GM06990 (cell line): ENCODE measurements at regions not wholly inside any gene's neighbourhood (a gene's known extent, or its start where the extent isn't known, plus 50 kb on each side); places are given as distances from the start of the nearest gene placed in this dataset.
"Not testable (repeated sequence)": the region's sequence is repeated elsewhere in the genome, so short reads cannot be mapped to it uniquely, and the experiment has no call there.

Experiments used
- DNase-seq: peaks from one replicate; pipeline ENCODE4 v3.0.0-alpha.2; 2011; ENCODE audit not compliant: insufficient read length; ENCODE audit errors: extremely low read depth
- H3K27me3 ChIP-seq: replicated peaks from 2 replicates; pipeline ENCODE4 v1.6.0; 2011; ENCODE audit warnings: low read length; ENCODE audit not compliant: control insufficient read depth, insufficient read depth
- H3K36me3 ChIP-seq: 2 replicates; pipeline ENCODE4 v1.5.1; 2011; ENCODE audit warnings: low read length; ENCODE audit not compliant: control insufficient read depth, insufficient read depth
- H3K4me3 ChIP-seq: replicated peaks from 2 replicates; pipeline ENCODE4 v1.5.1; 2011; ENCODE audit warnings: low read depth, mild to moderate bottlenecking, control low read depth, low read length
- TF ChIP-seq, protein P1 (sequence below): IDR thresholded peaks from 2 replicates; pipeline ENCODE4 v1.5.1; 2011; ENCODE audit warnings: low read length, control low read depth, mild to moderate bottlenecking, inconsistent platforms; ENCODE audit not compliant: insufficient read depth, poor library complexity, severe bottlenecking

DNA sequence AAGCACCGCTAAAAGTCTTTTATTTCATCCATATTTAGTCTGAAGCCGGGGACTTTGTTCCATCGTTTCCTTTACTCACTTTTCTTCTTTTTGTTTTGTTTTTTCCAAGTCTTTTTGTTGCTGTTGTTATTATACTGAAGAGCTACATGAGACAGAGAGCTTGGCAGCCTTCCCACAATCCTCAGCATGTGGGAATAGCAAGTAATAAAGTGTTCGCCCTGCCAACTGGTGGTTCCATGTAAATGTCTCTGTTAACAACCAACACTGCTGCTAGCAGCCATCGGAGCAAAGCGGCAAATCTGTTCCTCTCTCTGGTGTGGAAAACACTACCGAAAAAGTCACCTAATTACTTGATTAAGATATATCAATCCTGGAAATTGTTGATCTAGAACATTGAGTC is 437.8 kb upstream of the ID4 start:
- H3K36me3 ChIP-seq = no peaks in the 10 kb centered on the region
- TF ChIP-seq, protein P1, sequence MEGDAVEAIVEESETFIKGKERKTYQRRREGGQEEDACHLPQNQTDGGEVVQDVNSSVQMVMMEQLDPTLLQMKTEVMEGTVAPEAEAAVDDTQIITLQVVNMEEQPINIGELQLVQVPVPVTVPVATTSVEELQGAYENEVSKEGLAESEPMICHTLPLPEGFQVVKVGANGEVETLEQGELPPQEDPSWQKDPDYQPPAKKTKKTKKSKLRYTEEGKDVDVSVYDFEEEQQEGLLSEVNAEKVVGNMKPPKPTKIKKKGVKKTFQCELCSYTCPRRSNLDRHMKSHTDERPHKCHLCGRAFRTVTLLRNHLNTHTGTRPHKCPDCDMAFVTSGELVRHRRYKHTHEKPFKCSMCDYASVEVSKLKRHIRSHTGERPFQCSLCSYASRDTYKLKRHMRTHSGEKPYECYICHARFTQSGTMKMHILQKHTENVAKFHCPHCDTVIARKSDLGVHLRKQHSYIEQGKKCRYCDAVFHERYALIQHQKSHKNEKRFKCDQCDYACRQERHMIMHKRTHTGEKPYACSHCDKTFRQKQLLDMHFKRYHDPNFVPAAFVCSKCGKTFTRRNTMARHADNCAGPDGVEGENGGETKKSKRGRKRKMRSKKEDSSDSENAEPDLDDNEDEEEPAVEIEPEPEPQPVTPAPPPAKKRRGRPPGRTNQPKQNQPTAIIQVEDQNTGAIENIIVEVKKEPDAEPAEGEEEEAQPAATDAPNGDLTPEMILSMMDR = no peak
- no peak for DNase-seq
- H3K27me3 ChIP-seq = no peaks in the 10 kb centered on the region
- H3K4me3 ChIP-seq = no peak overlapping the region

DNA sequence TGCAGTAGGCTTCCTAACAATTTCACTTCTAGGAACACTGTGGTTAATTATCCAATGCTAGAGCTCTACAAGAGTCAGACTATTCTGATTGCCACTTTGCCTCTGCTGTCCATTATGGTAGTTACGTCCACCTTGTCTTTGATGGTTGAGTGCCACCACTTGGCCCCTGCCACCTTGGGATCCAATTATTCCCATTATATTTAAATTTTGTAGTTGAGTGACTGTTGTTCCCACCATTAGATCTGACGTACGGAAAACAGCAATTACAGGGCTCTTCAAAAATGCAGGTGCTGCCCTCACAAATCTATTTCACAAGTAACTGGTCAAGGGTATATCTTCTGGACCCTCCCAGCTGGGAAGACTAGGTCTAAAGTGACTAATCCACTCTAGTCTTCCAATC is 432.3 kb upstream of the ID4 start:
- H3K36me3 ChIP-seq, DNase-seq, H3K4me3 ChIP-seq, H3K27me3 ChIP-seq: not testable (repeated sequence)

DNA sequence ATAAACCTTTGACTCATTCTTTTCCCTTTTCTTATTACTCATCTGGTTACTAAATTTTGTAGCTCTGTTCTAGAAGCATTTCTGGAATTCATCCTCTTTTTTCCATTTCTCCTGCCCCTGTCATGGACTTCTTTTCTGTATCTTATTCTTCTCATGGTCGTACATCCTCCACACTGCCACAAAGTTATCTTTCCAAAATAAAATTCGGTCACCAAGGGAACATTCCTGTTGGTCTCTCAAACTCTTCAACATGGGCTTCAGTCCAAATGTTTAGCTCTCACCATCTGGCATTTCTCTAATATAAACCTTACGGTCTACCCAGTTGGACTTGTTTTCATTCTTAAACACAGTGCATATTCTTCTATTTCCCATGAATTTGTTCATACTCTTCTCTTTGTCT is 428.8 kb upstream of the ID4 start:
- no peak overlapping the region for H3K4me3 ChIP-seq
- TF ChIP-seq, protein P1 = no peak

DNA sequence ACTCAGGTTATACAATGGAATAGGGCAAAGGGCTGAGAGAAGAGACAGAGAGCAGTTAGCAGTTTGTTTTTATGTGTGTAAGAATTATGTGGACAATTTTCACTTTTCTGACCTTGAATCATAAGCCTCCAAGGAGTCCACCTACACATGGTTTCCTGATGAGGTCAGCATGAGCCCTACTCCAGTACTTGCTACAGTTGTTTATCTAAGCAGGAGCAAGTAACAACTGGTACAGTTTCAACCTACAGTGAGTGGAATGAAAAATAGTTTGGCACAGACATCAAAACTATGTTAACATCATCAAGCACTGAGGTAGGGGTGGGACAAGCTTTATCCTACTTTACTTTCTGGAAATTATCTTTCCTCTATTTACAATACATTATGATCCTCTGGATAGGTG is 426.7 kb upstream of the ID4 start:
- TF ChIP-seq, protein P1 = no peak
- Histone ChIP-seq H3K4me3 (no peak overlapping the region), H3K27me3 (no peaks in the 10 kb centered on the region), H3K36me3 (no peaks in the 10 kb centered on the region)
- DNase-seq = no peak

More for the DNA sequence above, 428.8 kb upstream of the ID4 start:
- no peak for DNase-seq
- H3K27me3 ChIP-seq = no peaks in the 10 kb centered on the region
- H3K36me3 ChIP-seq = no peaks in the 10 kb centered on the region

DNA sequence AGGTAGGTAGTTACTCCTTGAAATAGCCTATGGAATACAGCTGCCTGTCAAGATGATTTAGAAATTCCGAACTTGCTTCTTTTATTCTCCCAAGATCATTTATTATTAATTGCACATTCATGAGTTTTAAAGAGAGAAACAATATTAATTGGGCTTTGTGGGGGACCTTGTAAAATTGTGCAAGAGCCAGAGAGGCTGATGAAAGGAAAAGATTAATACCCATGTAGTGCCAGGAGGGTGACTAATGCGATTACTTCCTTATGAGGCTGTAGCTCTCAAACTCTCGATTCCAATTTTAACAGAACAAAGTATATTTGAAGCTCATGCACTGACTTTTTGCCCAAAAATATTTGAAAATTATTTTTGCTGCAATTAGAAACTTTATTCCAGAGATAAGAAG is 423.8 kb upstream of the ID4 start:
- Histone ChIP-seq H3K4me3 (no peak overlapping the region), H3K27me3 (no peaks in the 10 kb centered on the region), H3K36me3 (no peaks in the 10 kb centered on the region)
- TF ChIP-seq, protein P1 = no peak
- no peak for DNase-seq

DNA sequence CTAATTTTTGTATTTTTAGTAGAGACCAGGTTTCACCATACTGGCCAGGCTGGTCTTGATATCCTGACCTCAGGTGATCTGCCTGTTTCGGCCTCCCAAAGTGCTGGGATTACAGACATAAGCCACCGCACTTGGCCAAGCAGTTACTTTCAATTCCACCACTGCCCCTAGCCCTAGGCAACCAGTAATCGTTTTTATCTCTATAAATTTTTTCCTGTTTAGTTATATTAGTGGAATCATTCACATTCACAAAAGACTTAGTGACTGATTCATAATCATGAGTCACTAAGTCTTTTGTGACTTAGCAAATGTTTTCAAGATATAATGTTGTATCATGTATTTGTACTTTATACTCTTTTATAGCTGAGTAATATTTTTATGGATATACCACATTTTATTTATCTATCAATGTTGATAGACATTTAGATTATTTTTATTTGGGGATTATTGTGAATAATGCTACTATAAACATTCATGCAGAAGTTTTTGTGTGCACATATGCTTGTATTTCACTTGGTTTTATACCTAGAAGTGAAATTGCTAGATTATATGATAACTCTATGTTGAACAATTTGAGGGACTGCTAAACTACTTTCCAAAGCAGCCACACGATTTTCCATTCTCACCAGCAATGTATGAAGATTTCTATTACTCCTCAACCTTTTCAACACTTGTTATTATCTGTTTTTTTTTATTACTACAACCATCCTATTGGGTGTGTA is 421.4 kb upstream of the ID4 start:
- no peak for DNase-seq
- TF ChIP-seq, protein P1 = no peak
- Histone ChIP-seq H3K36me3 (no peaks in the 10 kb centered on the region), H3K27me3 (no peaks in the 10 kb centered on the region), H3K4me3 (no peak overlapping the region)
